Neural progenitor cell (in vitro differentiated cells): ENCODE measurements at regions not wholly inside any gene's neighbourhood (a gene's known extent, or its start where the extent isn't known, plus 50 kb on each side); places are given as distances from the start of the nearest gene placed in this dataset.

Experiments used
- DNase-seq: peaks from one replicate; pipeline ENCODE4 v3.0.0-alpha.2; 2016; ENCODE audit warnings: low spot score
- H2AFZ ChIP-seq: fragments of 200-600 bp; sonication (generic); replicated peaks from 2 replicates; pipeline ENCODE4 v1.6.1; 2016; ENCODE audit warnings: antibody characterized with exemption
- H3F3A ChIP-seq: fragments of 200-600 bp; sonication (generic); 2 replicates; pipeline ENCODE4 v1.6.1; 2016; ENCODE audit warnings: antibody characterized with exemption, low read depth
- H3K27ac ChIP-seq: fragments of 200-600 bp; sonication (generic); 2 replicates; pipeline ENCODE4 v1.5.1; 2016; ENCODE audit warnings: mild to moderate bottlenecking
- H3K27me3 ChIP-seq: fragments of 200-600 bp; sonication (generic); 2 replicates; pipeline ENCODE4 v1.6.1; 2016; ENCODE audit warnings: mild to moderate bottlenecking, moderate library complexity
- H3K36me3 ChIP-seq: fragments of 200-600 bp; sonication (generic); 2 replicates; pipeline ENCODE4 v1.5.1; 2016
- H3K4me1 ChIP-seq: fragments of 200-600 bp; sonication (generic); 2 replicates; pipeline ENCODE4 v1.6.1; 2016; ENCODE audit warnings: mixed run types
- H3K4me2 ChIP-seq: fragments of 200-600 bp; sonication (generic); 2 replicates; pipeline ENCODE4 v1.6.1; 2016
- H3K4me3 ChIP-seq: fragments of 200-600 bp; sonication (generic); 2 replicates; pipeline ENCODE4 v1.5.1; 2016
- H3K79me2 ChIP-seq: fragments of 200-600 bp; sonication (generic); 2 replicates; pipeline ENCODE4 v1.6.1; 2016; ENCODE audit warnings: low read depth
- H3K9ac ChIP-seq: fragments of 200-600 bp; sonication (generic); 2 replicates; pipeline ENCODE4 v1.6.1; 2016
- H3K9me3 ChIP-seq: fragments of 200-600 bp; sonication (generic); 2 replicates; pipeline ENCODE4 v1.5.1; 2016; ENCODE audit warnings: low read depth
- H4K20me1 ChIP-seq: fragments of 200-600 bp; sonication (generic); 2 replicates; pipeline ENCODE4 v1.6.1; 2016; ENCODE audit warnings: low read depth
- H3K27ac Mint-ChIP-seq: 3 replicates; pipeline ENCODE4 v1.8.0; 2021; ENCODE audit warnings: mixed read lengths
- H3K27me3 Mint-ChIP-seq: 2 replicates; pipeline ENCODE4 v1.8.0; 2022; ENCODE audit warnings: low read depth, mild to moderate bottlenecking, inconsistent platforms, moderate library complexity, mixed read lengths; ENCODE audit not compliant: insufficient read depth
- H3K36me3 Mint-ChIP-seq: 3 replicates; pipeline ENCODE4 v1.8.0; 2021; ENCODE audit warnings: mixed read lengths
- H3K4me1 Mint-ChIP-seq: 3 replicates; pipeline ENCODE4 v1.8.0; 2021; ENCODE audit warnings: mixed read lengths
- H3K4me3 Mint-ChIP-seq: 3 replicates; pipeline ENCODE4 v1.8.0; 2021; ENCODE audit warnings: mild to moderate bottlenecking, moderate library complexity, mixed read lengths
- H3K9me3 Mint-ChIP-seq: 3 replicates; pipeline ENCODE4 v1.8.0; 2020; ENCODE audit warnings: mixed read lengths
- EZH2 ChIP-seq: fragments of 200-600 bp; sonication (generic); IDR thresholded peaks from 2 replicates; pipeline ENCODE4 v1.6.1; 2017; ENCODE audit warnings: antibody characterized with exemption, mild to moderate bottlenecking, moderate library complexity
- EZH2phosphoT487 ChIP-seq: fragments of 200-600 bp; sonication (generic); IDR thresholded peaks from 2 replicates; pipeline ENCODE4 v1.6.1; 2017; ENCODE audit warnings: antibody characterized with exemption
- TF ChIP-seq, protein P1 (sequence below): fragments of 200-600 bp; sonication (generic); IDR thresholded peaks from 2 replicates; pipeline ENCODE4 v1.5.1; 2017; ENCODE audit warnings: antibody characterized with exemption, mild to moderate bottlenecking

GRCh38 chr2:83378921-83379320, 1080.2 kb downstream of the SUCLG1 start:
- H3K27me3 Mint-ChIP-seq = no peaks in the 10 kb centered on the region
- H3K4me3 Mint-ChIP-seq = no peak overlapping the region
- H3K4me1 ChIP-seq = no peaks in the 10 kb centered on the region
- H3K9me3 Mint-ChIP-seq = peaks cover 8% of the 10 kb centered on the region
- H3K4me2 ChIP-seq = no peak overlapping the region
- no peaks in the 10 kb centered on the region for H3F3A ChIP-seq
- no peak overlapping the region for H3K27ac ChIP-seq
- no peaks in the 10 kb centered on the region for H3K36me3 Mint-ChIP-seq
- no peak overlapping the region for H3K4me3 ChIP-seq
- no peaks in the 10 kb centered on the region for H4K20me1 ChIP-seq
- no peak overlapping the region for H3K27ac Mint-ChIP-seq
- TF ChIP-seq, protein P1, sequence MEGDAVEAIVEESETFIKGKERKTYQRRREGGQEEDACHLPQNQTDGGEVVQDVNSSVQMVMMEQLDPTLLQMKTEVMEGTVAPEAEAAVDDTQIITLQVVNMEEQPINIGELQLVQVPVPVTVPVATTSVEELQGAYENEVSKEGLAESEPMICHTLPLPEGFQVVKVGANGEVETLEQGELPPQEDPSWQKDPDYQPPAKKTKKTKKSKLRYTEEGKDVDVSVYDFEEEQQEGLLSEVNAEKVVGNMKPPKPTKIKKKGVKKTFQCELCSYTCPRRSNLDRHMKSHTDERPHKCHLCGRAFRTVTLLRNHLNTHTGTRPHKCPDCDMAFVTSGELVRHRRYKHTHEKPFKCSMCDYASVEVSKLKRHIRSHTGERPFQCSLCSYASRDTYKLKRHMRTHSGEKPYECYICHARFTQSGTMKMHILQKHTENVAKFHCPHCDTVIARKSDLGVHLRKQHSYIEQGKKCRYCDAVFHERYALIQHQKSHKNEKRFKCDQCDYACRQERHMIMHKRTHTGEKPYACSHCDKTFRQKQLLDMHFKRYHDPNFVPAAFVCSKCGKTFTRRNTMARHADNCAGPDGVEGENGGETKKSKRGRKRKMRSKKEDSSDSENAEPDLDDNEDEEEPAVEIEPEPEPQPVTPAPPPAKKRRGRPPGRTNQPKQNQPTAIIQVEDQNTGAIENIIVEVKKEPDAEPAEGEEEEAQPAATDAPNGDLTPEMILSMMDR = no peak
- TF ChIP-seq EZH2 (no peak), EZH2phosphoT487 (no peak)
- no peaks in the 10 kb centered on the region for H3K27me3 ChIP-seq
- no peaks in the 10 kb centered on the region for H3K9me3 ChIP-seq
- no peaks in the 10 kb centered on the region for H3K36me3 ChIP-seq
- no peak overlapping the region for H2AFZ ChIP-seq
- H3K9ac ChIP-seq = no peak overlapping the region
- H3K79me2 ChIP-seq = no peaks in the 10 kb centered on the region
- H3K4me1 Mint-ChIP-seq = no peaks in the 10 kb centered on the region
- no peak for DNase-seq

- Mint-ChIP-seq H3K9me3 (peaks cover 8% of the 10 kb centered on the region), H3K4me1 (no peaks in the 10 kb centered on the region), H3K4me3 (no peak overlapping the region), H3K36me3 (no peaks in the 10 kb centered on the region), H3K27me3 (no peaks in the 10 kb centered on the region), H3K27ac (no peak overlapping the region)
- Histone ChIP-seq H3K4me2 (no peak overlapping the region), H3K4me3 (no peak overlapping the region), H3F3A (no peaks in the 10 kb centered on the region), H3K9me3 (no peaks in the 10 kb centered on the region), H3K9ac (no peak overlapping the region), H3K4me1 (no peaks in the 10 kb centered on the region), H4K20me1 (no peaks in the 10 kb centered on the region), H3K27me3 (no peaks in the 10 kb centered on the region), H3K27ac (no peak overlapping the region), H2AFZ (no peak overlapping the region), H3K79me2 (no peaks in the 10 kb centered on the region), H3K36me3 (no peaks in the 10 kb centered on the region)
- no peak for TF ChIP-seq EZH2phosphoT487
- TF ChIP-seq, protein P1 = no peak
- no peak for TF ChIP-seq EZH2
- DNase-seq = no peak
Observed at GRCh38 chr2:83376731-83377130, 1082.3 kb downstream of the SUCLG1 start.

DNA sequence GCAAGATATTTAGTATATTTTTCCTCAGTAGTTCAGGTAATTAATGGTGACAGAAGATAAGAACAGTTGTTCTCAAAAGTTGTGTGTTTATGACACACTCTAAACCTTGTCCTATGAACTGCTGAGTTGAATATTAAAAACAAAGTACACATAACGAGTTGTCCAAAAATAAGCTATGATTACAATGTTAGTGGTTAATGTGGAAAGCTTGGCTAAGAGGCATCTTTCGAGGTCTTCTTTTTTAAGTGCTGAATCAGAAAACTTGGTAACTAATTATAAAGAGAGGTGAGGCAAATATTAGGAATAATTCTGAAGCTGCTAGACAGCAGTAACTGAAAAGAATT, 1088.7 kb downstream of the SUCLG1 start:
- Histone ChIP-seq H3K9ac (no peak overlapping the region), H3K4me1 (no peaks in the 10 kb centered on the region), H3K4me3 (no peak overlapping the region), H3K36me3 (no peaks in the 10 kb centered on the region), H3F3A (no peaks in the 10 kb centered on the region), H3K27me3 (no peaks in the 10 kb centered on the region), H3K4me2 (no peak overlapping the region), H4K20me1 (no peaks in the 10 kb centered on the region), H3K9me3 (no peaks in the 10 kb centered on the region), H2AFZ (no peak overlapping the region), H3K27ac (no peak overlapping the region), H3K79me2 (no peaks in the 10 kb centered on the region)
- no peak overlapping the region for H3K4me3 Mint-ChIP-seq
- H3K27ac Mint-ChIP-seq = no peak overlapping the region
- H3K36me3 Mint-ChIP-seq = no peaks in the 10 kb centered on the region
- TF ChIP-seq EZH2 = no peak
- TF ChIP-seq, protein P1 = no peak
- TF ChIP-seq EZH2phosphoT487 = no peak
- no peaks in the 10 kb centered on the region for H3K27me3 Mint-ChIP-seq
- no peaks in the 10 kb centered on the region for H3K4me1 Mint-ChIP-seq
- peaks cover under 1% of the 10 kb centered on the region for H3K9me3 Mint-ChIP-seq
- DNase-seq = no peak
